ENCODE measurements at regions not wholly inside any gene's neighbourhood (a gene's known extent, or its start where the extent isn't known, plus 50 kb on each side); places are given as distances from the start of the nearest gene placed in this dataset.

GRCh38 chr10:42954766-42955492 is 121.9 kb upstream of the RET start:
- Histone ChIP-seq H3K9me3 (ENCODE audit: control insufficient read depth, insufficient read depth, low read depth, low read length) (no peaks in the 10 kb centered on the region), H4K20me1 (ENCODE audit: control insufficient read depth, extremely low read depth, insufficient read depth, low read length) (no peaks in the 10 kb centered on the region), H3K4me1 (ENCODE audit: control insufficient read depth, extremely low read depth, insufficient read depth, low read length) (no peaks in the 10 kb centered on the region), H3K27me3 (ENCODE audit: control insufficient read depth, insufficient read depth, low read length) (peaks cover 9% of the 10 kb centered on the region), H2AFZ (ENCODE audit: low read length) (no peak overlapping the region), H3K27ac (ENCODE audit: insufficient read depth, low read length) (no peak overlapping the region), H3K79me2 (ENCODE audit: control insufficient read depth, insufficient read depth, low read length) (no peaks in the 10 kb centered on the region), H3K4me3 (replicated peaks in 1 of 4; ENCODE audit: control extremely low read depth in 1 of 4, insufficient read depth in 1 of 4, low read depth in 3 of 4, low read length in 4 of 4) (no peak overlapping the region), H3K9ac (ENCODE audit: insufficient read depth, low read length) (no peak overlapping the region), H3K4me2 (ENCODE audit: extremely low read depth, insufficient read depth, low read length) (no peak overlapping the region), H3K36me3 (ENCODE audit: control insufficient read depth, insufficient read depth, low read length) (no peaks in the 10 kb centered on the region)
- TF ChIP-seq, protein P1, sequence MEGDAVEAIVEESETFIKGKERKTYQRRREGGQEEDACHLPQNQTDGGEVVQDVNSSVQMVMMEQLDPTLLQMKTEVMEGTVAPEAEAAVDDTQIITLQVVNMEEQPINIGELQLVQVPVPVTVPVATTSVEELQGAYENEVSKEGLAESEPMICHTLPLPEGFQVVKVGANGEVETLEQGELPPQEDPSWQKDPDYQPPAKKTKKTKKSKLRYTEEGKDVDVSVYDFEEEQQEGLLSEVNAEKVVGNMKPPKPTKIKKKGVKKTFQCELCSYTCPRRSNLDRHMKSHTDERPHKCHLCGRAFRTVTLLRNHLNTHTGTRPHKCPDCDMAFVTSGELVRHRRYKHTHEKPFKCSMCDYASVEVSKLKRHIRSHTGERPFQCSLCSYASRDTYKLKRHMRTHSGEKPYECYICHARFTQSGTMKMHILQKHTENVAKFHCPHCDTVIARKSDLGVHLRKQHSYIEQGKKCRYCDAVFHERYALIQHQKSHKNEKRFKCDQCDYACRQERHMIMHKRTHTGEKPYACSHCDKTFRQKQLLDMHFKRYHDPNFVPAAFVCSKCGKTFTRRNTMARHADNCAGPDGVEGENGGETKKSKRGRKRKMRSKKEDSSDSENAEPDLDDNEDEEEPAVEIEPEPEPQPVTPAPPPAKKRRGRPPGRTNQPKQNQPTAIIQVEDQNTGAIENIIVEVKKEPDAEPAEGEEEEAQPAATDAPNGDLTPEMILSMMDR (conservative IDR thresholded peaks at IDR 0.05 in 1 of 2, IDR thresholded peaks at IDR 0.05 in 1 of 2; ENCODE audit: low read depth in 1 of 2, low read length in 2 of 2): no peak
- no peak for TF ChIP-seq EZH2 (IDR thresholded peaks at IDR 0.05; ENCODE audit: low read length, missing control alignments)
- no peak for DNase-seq (ENCODE audit: low read depth in 2 of 2)

DNA sequence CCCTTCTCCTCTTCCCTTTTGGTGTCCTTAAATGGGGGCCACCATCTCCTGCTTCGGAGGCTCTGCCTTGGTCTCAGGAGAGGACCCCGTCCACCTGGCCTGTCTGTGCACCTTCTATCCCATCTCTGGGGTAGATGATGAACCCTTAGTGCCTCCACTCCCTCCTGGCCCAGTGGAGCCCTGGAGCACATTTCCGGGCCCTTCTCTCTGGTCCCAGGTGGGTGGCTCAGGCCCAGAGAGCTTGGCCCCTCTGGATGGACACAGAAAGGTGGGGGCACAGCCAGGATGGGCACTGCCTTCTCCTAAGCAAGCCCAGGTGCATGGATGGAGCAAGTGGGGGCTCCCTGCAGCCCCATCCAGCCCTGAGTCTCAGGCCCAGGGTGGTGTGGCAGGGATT is 121.4 kb upstream of the RET start:
- Histone ChIP-seq H3K4me3 (replicated peaks in 1 of 4; ENCODE audit: control extremely low read depth in 1 of 4, insufficient read depth in 1 of 4, low read depth in 3 of 4, low read length in 4 of 4) (no peak overlapping the region), H3K36me3 (ENCODE audit: control insufficient read depth, insufficient read depth, low read length) (no peaks in the 10 kb centered on the region), H2AFZ (ENCODE audit: low read length) (no peak overlapping the region), H3K9me3 (ENCODE audit: control insufficient read depth, insufficient read depth, low read depth, low read length) (no peaks in the 10 kb centered on the region), H3K9ac (ENCODE audit: insufficient read depth, low read length) (no peak overlapping the region), H3K79me2 (ENCODE audit: control insufficient read depth, insufficient read depth, low read length) (no peaks in the 10 kb centered on the region), H3K27ac (ENCODE audit: insufficient read depth, low read length) (no peak overlapping the region), H3K4me1 (ENCODE audit: control insufficient read depth, extremely low read depth, insufficient read depth, low read length) (no peaks in the 10 kb centered on the region), H4K20me1 (ENCODE audit: control insufficient read depth, extremely low read depth, insufficient read depth, low read length) (no peaks in the 10 kb centered on the region), H3K4me2 (ENCODE audit: extremely low read depth, insufficient read depth, low read length) (no peak overlapping the region), H3K27me3 (ENCODE audit: control insufficient read depth, insufficient read depth, low read length) (peaks cover 9% of the 10 kb centered on the region)
- no peak for TF ChIP-seq EZH2 (IDR thresholded peaks at IDR 0.05; ENCODE audit: low read length, missing control alignments)
- TF ChIP-seq, protein P1 (conservative IDR thresholded peaks at IDR 0.05 in 1 of 2, IDR thresholded peaks at IDR 0.05 in 1 of 2; ENCODE audit: low read depth in 1 of 2, low read length in 2 of 2): no peak
- DNase-seq (ENCODE audit: low read depth in 2 of 2): no peak

DNA sequence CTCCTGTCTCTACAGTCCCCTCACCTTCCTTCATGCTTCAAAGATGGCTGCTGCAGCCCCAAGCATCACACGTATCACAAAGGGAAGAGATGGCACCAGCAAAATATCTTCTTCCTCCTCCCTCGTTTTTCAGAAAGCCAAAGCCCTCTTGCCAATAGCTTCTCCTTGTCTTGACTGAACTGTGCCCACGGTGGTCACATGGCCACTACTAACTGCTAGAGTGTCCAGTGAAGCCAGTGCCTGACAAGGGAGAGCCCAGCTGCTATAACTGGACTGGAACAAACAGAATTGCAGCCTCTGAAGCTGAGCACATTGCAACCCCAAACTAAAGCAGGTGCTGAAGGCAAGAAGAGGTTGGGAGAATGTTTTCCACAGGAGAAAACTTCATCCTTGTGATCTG is 120.8 kb upstream of the RET start:
- no peaks in the 10 kb centered on the region for H4K20me1 ChIP-seq (ENCODE audit: control insufficient read depth, extremely low read depth, insufficient read depth, low read length)
- DNase-seq (ENCODE audit: low read depth in 2 of 2): no peak
- no peaks in the 10 kb centered on the region for H3K4me1 ChIP-seq (ENCODE audit: control insufficient read depth, extremely low read depth, insufficient read depth, low read length)
- H3K27me3 ChIP-seq (ENCODE audit: control insufficient read depth, insufficient read depth, low read length): peaks cover 6% of the 10 kb centered on the region
- no peak overlapping the region for H2AFZ ChIP-seq (ENCODE audit: low read length)
- H3K79me2 ChIP-seq (ENCODE audit: control insufficient read depth, insufficient read depth, low read length): no peaks in the 10 kb centered on the region
- no peak overlapping the region for H3K27ac ChIP-seq (ENCODE audit: insufficient read depth, low read length)
- no peak overlapping the region for H3K9ac ChIP-seq (ENCODE audit: insufficient read depth, low read length)
- H3K4me2 ChIP-seq (ENCODE audit: extremely low read depth, insufficient read depth, low read length): no peak overlapping the region
- no peaks in the 10 kb centered on the region for H3K9me3 ChIP-seq (ENCODE audit: control insufficient read depth, insufficient read depth, low read depth, low read length)
- no peak overlapping the region for H3K4me3 ChIP-seq (replicated peaks in 1 of 4; ENCODE audit: control extremely low read depth in 1 of 4, insufficient read depth in 1 of 4, low read depth in 3 of 4, low read length in 4 of 4)
- no peak for TF ChIP-seq EZH2 (IDR thresholded peaks at IDR 0.05; ENCODE audit: low read length, missing control alignments)
- TF ChIP-seq, protein P1 (conservative IDR thresholded peaks at IDR 0.05 in 1 of 2, IDR thresholded peaks at IDR 0.05 in 1 of 2; ENCODE audit: low read depth in 1 of 2, low read length in 2 of 2): no peak
- no peaks in the 10 kb centered on the region for H3K36me3 ChIP-seq (ENCODE audit: control insufficient read depth, insufficient read depth, low read length)
